HG02759 (cell line): ENCODE measurements at regions not wholly inside any gene's neighbourhood (a gene's known extent, or its start where the extent isn't known, plus 50 kb on each side); places are given as distances from the start of the nearest gene placed in this dataset.
"Not testable (repeated sequence)": the region's sequence is repeated elsewhere in the genome, so short reads cannot be mapped to it uniquely, and the experiment has no call there.

ENCODE experiments used
- ATAC-seq: cut with Tn5 transposase; IDR thresholded peaks from one replicate; pipeline ENCODE4 v1.9.1; 2021; ENCODE audit warnings: mild to moderate bottlenecking, moderate library complexity; ENCODE audit not compliant: unreplicated experiment

GRCh38 chrX:46178763-46179162 lies 366.5 kb downstream of the ZNF674 start:
- ATAC-seq: no peak

- ATAC-seq: no peak
Observed at GRCh38 chrX:46173159-46173558, 372.1 kb downstream of the ZNF674 start.

DNA sequence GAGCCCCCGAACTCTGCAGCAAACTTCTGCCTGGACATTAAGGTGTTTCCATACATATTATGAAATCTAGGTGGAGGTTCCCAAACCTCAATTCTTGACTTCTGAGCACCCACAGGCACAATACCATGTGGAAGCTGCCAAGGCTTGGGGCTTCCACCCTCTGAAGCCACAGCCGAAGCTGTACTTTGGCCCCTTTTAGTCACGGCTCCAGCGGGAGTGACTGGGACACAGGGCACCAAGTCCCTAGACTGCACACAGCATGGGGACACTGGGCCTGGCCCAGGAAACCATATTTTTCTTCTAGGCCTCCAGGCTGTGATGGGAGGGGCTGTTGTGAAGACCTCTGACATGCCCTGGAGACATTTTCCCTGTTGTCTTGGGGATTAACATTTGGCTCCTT lies 373.8 kb downstream of the ZNF674 start:
- ATAC-seq: not testable (repeated sequence)

GRCh38 chrX:46169808-46170207 lies 375.4 kb downstream of the ZNF674 start:
- ATAC-seq: no peak

- no peak for ATAC-seq
Observed at GRCh38 chrX:46168254-46168653, 377.0 kb downstream of the ZNF674 start.

DNA sequence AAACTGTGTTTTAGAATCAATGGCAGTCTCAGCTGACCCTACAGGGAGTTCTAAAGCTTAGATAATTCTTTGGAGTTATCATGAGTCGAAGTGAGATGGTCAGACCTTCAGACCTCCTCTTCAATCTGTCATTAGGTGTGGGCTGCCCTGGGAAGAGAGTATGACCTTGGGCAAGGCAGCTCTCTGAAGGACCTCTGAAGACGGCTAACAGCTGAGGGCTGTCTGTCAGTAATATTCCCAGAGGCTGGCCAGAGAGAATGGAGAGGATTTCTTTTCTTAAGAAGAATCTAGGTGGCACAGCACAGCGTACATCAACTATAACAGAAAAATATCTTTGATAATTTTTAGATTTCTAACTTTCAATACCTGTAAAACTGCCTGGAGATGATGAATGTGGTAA lies 379.4 kb downstream of the ZNF674 start:
- ATAC-seq: no peak

DNA sequence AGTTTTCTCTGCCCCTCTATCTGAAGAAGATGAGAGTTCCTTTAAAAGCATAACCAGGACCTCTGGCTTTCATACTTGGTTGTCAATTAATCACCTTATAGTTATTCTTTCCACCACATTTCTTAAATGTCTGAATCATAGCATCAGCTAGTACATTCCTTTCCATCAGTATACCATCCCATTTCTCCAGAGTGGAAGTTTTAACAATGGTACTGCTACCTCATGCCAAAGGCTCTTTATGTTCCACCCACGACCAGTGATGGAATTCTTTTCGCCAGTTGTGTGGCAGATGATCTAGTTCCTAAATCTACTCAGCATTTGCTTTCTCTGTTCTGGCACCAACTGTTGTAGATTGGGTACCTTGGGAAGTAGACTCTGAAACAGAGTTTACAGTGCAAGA lies 379.8 kb downstream of the ZNF674 start:
- no peak for ATAC-seq

DNA sequence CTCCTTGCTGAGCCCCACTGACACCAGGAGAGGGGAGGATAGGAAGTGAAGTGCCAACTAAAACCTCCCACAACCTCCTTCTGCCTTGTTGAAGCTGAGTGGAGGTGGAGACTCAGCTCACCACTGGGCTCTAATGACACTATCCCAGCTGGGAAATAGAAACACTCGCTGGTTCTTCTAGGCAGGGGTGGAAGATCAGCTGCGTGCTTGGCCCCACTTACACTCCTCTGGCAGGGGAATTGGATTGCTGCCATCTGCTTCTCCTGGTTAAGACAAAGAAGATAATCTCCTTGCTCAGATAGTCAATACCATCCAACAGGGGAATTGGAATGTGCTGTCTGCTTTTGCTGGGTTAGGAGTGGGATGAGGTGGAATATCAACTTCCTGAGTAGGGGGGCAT lies 392.5 kb downstream of the ZNF674 start:
- no peak for ATAC-seq

- ATAC-seq: not testable (repeated sequence)
Observed at GRCh38 chrX:46151332-46151731, 393.9 kb downstream of the ZNF674 start.

DNA sequence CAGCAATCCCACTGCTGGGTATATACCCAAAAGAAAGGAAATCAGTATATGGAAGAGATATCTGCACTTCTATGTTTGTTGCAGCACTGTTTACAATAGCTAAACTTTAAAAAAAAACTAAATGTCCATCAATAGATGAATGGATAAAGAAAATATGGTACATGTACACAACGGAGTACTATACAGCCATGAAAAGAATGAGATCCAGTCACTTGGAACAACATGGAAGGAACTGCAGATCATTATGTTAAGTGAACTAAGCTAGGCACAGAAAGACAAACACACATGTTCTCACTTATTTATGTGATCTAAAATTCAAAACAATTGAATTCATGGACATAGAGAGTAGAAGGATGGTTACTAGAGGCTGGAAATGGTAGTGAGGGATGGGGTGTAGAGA lies 400.7 kb downstream of the ZNF674 start:
- no peak for ATAC-seq

DNA sequence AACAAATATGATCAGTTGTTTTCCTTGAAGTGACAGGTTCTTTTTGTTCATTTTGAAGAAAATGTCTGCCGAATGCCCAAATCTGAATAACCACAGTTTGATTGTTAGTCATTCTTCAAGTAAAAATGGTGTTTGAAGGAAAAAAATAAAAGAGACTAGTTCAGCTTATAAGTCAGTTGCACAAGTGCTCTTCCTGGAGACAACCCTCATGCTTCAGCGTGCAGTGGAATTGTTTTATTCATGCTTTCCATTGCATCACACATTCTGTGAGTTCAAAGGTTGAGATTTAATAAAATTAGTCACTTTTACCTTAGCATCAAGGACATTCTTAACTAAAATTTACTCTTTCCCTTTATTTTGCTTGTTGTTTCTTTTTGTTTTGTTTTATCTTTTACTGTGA lies 404.9 kb downstream of the ZNF674 start:
- ATAC-seq: no peak

GRCh38 chrX:46130247-46130646 lies 415.0 kb downstream of the ZNF674 start:
- ATAC-seq: no peak

DNA sequence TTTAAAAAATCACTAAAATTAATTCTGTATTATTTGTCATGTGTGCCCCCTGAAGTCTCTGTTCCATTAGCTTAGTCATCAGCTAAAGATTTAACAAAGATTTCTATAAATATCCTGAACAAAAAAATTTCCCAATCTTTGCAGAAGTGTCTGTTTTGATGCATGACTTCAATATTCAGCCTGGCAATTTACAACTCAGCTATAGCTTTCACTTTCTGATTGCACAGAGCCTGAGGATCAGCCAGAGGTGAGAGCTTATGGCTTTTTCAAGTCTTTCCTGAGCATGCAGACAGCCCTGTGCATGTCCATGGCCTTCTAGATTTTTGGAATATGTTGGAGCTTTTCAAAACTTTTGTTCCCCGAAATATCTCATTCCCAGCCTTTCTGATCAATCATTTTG lies 420.1 kb downstream of the ZNF674 start:
- peak; percentile 49 for ATAC-seq

DNA sequence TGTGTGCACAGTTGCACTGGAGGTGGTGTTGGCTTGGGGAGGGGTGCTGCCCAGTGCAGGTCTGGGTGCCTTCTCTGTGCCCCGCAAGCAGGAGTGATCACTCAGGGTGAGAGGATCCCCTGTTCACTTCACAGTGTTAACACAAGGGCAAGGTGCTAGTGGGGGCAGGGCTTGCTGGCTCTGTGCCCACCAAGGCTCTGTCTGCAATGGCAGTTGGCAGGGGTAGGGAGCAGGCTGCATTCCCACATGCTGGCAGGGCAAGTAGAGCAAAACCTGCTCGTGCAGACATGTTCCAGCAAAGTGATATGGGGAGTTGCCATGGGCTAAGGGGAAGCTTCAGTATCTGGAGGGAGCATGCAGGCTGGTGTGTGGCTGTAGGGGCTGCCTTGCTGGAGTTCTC lies 428.0 kb downstream of the ZNF674 start:
- no peak for ATAC-seq

- ATAC-seq: not testable (repeated sequence)
Observed at GRCh38 chrX:46087310-46087709, 457.9 kb downstream of the ZNF674 start.

GRCh38 chrX:46080121-46080520 lies 465.1 kb downstream of the ZNF674 start:
- ATAC-seq: not testable (repeated sequence)

GRCh38 chrX:46072791-46073190 lies 472.4 kb downstream of the ZNF674 start:
- no peak for ATAC-seq

GRCh38 chrX:46072372-46072771 lies 472.8 kb downstream of the ZNF674 start:
- ATAC-seq: no peak

DNA sequence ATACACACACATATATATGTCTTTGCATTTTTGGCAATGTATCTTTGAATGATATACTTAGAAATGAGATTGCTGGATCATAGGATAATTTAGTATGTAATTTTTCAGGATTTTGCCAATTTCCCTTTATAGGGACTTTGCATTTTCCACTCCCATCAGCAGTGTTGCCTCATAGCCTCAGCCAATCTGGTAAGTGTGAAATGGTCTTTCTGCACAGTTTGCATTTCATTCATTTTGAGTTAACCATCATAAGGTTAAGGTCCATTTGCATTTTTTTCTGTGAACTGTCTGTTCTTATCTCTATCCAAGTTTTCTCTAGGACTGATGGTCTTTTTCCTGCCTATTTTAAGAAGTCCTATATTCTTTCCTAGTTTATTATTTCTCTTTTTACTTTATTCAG lies 474.8 kb downstream of the ZNF674 start:
- ATAC-seq: no peak

GRCh38 chrX:46059316-46059715 lies 485.9 kb downstream of the ZNF674 start:
- ATAC-seq: no peak

- ATAC-seq: no peak
Observed at GRCh38 chrX:46044486-46044885, 500.7 kb downstream of the ZNF674 start.

DNA sequence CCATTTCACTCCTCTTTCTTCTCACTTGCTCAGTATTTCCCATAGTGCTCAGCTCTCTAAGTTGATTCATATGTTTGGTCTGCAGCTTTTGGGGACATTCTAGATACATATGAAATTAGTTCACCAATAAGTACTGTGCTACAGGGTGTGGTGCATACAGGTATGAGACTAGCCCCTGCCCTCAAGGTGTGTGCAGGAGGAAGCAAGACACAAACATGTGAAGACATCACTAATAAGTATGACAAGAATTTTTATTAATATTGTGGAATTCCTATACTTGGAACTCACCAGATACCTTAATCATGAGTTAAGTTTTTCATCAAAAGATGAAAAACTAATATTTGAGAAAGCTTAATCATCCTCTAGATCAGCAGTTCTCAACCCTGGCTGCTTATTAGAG lies 505.2 kb downstream of the ZNF674 start:
- ATAC-seq: no peak

- ATAC-seq: no peak
Observed at GRCh38 chrX:46039526-46039925, 505.7 kb downstream of the ZNF674 start.

GRCh38 chrX:46036508-46036907 lies 508.7 kb downstream of the ZNF674 start:
- no peak for ATAC-seq
